IMR-90 (cell line): ENCODE measurements at regions not wholly inside any gene's neighbourhood (a gene's known extent, or its start where the extent isn't known, plus 50 kb on each side); places are given as distances from the start of the nearest gene placed in this dataset.

Experiments used
- ATAC-seq: fragments of 200-7000 bp; cut with Tn5 transposase; 2 replicates; pipeline ENCODE4 v1.9.1; 2020; ENCODE audit warnings: low read depth, mild to moderate bottlenecking, moderate library complexity
- BruUV-seq: library from RNA; stranded (reverse); fragments of 400-500 nt; replicated peaks from 2 replicates; lab custom pipeline; 2021; lab: Mats Ljungman, UMichigan
- CTCF ChIA-PET: fragments of 300-600 bp; formaldehyde crosslinking; extraction: SDS; loops from one replicate; lab custom pipeline; 2021; ENCODE audit warnings: antibody characterized with exemption; lab: Yijun Ruan, JAX
- POLR2A ChIA-PET: fragments of 300-600 bp; sonication (Branson Sonifier 250); formaldehyde crosslinking; loops from one replicate; lab custom pipeline; 2022; ENCODE audit warnings: antibody characterized with exemption; ENCODE audit not compliant: unreplicated experiment; lab: Charles Lee
- DNase-seq: peaks from one replicate; pipeline ENCODE4 v3.0.0; 2013
- H2AFZ ChIP-seq: replicated peaks from 2 replicates; pipeline ENCODE3; 2013; ENCODE audit warnings: low read length, mild to moderate bottlenecking; ENCODE audit not compliant: poor library complexity
- H2AK5ac ChIP-seq: 2 replicates; pipeline ENCODE4 v1.6.1; 2013; ENCODE audit warnings: low read depth, low read length, inconsistent platforms
- H2AK9ac ChIP-seq: replicated peaks from 2 replicates; pipeline ENCODE3; 2013; ENCODE audit warnings: mild to moderate bottlenecking, low read depth, low read length, moderate library complexity; ENCODE audit not compliant: poor library complexity
- H2BK120ac ChIP-seq: 2 replicates; pipeline ENCODE4 v1.6.1; 2013; ENCODE audit warnings: low read depth, low read length, inconsistent platforms
- H2BK15ac ChIP-seq: 3 replicates; pipeline ENCODE4 v1.6.1; 2013; ENCODE audit warnings: low read depth, low read length, inconsistent platforms
- H2BK20ac ChIP-seq: 2 replicates; pipeline ENCODE4 v1.6.1; 2013; ENCODE audit warnings: low read depth, mild to moderate bottlenecking, inconsistent platforms, low read length, moderate library complexity
- H2BK5ac ChIP-seq: 2 replicates; pipeline ENCODE4 v1.6.1; 2013; ENCODE audit warnings: mild to moderate bottlenecking, low read depth, low read length, inconsistent platforms; ENCODE audit not compliant: poor library complexity, severe bottlenecking
- H3K14ac ChIP-seq: replicated peaks from 2 replicates; pipeline ENCODE4 v1.6.1; 2013; ENCODE audit warnings: low read depth, low read length, inconsistent platforms
- H3K18ac ChIP-seq: 2 replicates; pipeline ENCODE4 v1.6.1; 2013; ENCODE audit warnings: low read depth, low read length, control low read depth
- H3K23ac ChIP-seq: 2 replicates; pipeline ENCODE4 v1.6.1; 2013; ENCODE audit warnings: low read depth, low read length, inconsistent platforms
- H3K27ac ChIP-seq: 2 replicates; pipeline ENCODE4 v1.5.1; 2013; ENCODE audit warnings: mild to moderate bottlenecking, control low read depth, low read length; ENCODE audit not compliant: insufficient read depth
- H3K27me3 ChIP-seq: 2 replicates; pipeline ENCODE4 v1.6.1; 2013; ENCODE audit warnings: low read length; ENCODE audit not compliant: control insufficient read depth, insufficient read depth
- H3K36me3 ChIP-seq: 2 replicates; pipeline ENCODE4 v1.6.1; 2013; ENCODE audit warnings: low read length, mixed read lengths; ENCODE audit not compliant: control insufficient read depth, insufficient read depth
- H3K4ac ChIP-seq: 2 replicates; pipeline ENCODE4 v1.6.1; 2013; ENCODE audit warnings: low read depth, low read length, inconsistent platforms
- H3K4me1 ChIP-seq: 2 replicates; pipeline ENCODE4 v1.6.1; 2013; ENCODE audit warnings: low read length, mixed read lengths; ENCODE audit not compliant: control insufficient read depth, insufficient read depth
- H3K4me2 ChIP-seq: 2 replicates; pipeline ENCODE4 v1.6.1; 2013; ENCODE audit warnings: low read depth, mild to moderate bottlenecking, control low read depth, low read length, moderate library complexity
- H3K4me3 ChIP-seq: 2 replicates; pipeline ENCODE4 v1.5.1; 2013; ENCODE audit warnings: low read depth, mild to moderate bottlenecking, control low read depth, low read length, moderate library complexity; ENCODE audit not compliant: insufficient read depth
- H3K56ac ChIP-seq: 2 replicates; pipeline ENCODE4 v1.6.1; 2013; ENCODE audit warnings: low read length, inconsistent platforms; ENCODE audit not compliant: insufficient read depth; ENCODE audit errors: extremely low read depth
- H3K79me1 ChIP-seq, 2 experiments: 2 replicates each; pipeline ENCODE4 v1.6.1; 2013; ENCODE audit warnings: low read length in 2 of 2, inconsistent platforms in 1 of 2, low read depth in 1 of 2
- H3K9ac ChIP-seq: 2 replicates; pipeline ENCODE4 v1.6.1; 2013; ENCODE audit warnings: low read depth, low read length, control low read depth
- H3K9me1 ChIP-seq: 2 replicates; pipeline ENCODE4 v1.6.1; 2013; ENCODE audit warnings: low read length, inconsistent platforms; ENCODE audit not compliant: insufficient read depth
- H3K9me3 ChIP-seq: 2 replicates; pipeline ENCODE4 v1.6.1; 2013; ENCODE audit warnings: low read length; ENCODE audit not compliant: control insufficient read depth, insufficient read depth
- H4K20me1 ChIP-seq: 2 replicates; pipeline ENCODE4 v1.6.1; 2013; ENCODE audit warnings: low read length, inconsistent platforms; ENCODE audit not compliant: insufficient read depth
- H4K5ac ChIP-seq: 2 replicates; pipeline ENCODE4 v1.6.1; 2013; ENCODE audit warnings: mild to moderate bottlenecking, low read depth, low read length, control low read depth
- H4K8ac ChIP-seq, 2 experiments: 2 replicates each; pipeline ENCODE4 v1.6.1; 2013; ENCODE audit warnings: low read depth in 2 of 2, low read length in 2 of 2, control low read depth in 1 of 2, inconsistent platforms in 1 of 2
- H4K91ac ChIP-seq: 2 replicates; pipeline ENCODE4 v1.6.1; 2013; ENCODE audit warnings: low read depth, low read length, inconsistent platforms; ENCODE audit not compliant: insufficient read depth
- CHD1 ChIP-seq: IDR thresholded peaks from 2 replicates; pipeline ENCODE4 v1.6.1; 2012; ENCODE audit warnings: low read depth, low read length, improper control_type of control experiment
- FOS ChIP-seq: fragments of 150-350 bp; IDR thresholded peaks from 2 replicates; pipeline ENCODE4 v1.6.1; 2016; ENCODE audit warnings: low read depth, low read length
- MAZ ChIP-seq: IDR thresholded peaks from 2 replicates; pipeline ENCODE4 v1.6.1; 2012; ENCODE audit warnings: low read depth, mild to moderate bottlenecking, low read length, improper control_type of control experiment, moderate library complexity, borderline replicate concordance
- RCOR1 ChIP-seq: IDR thresholded peaks from 2 replicates; pipeline ENCODE4 v1.6.1; 2012; ENCODE audit warnings: mild to moderate bottlenecking, low read length, improper control_type of control experiment; ENCODE audit not compliant: insufficient replicate concordance
- RFX5 ChIP-seq: IDR thresholded peaks from 2 replicates; pipeline ENCODE4 v1.8.0; 2012; ENCODE audit warnings: low read depth, mild to moderate bottlenecking, low read length, moderate library complexity
- SMC3 ChIP-seq: fragments of 150-350 bp; IDR thresholded peaks from 2 replicates; pipeline ENCODE4 v1.6.1; 2016; ENCODE audit warnings: low read depth, mild to moderate bottlenecking, antibody characterized with exemption, low read length, moderate library complexity
- WGBS, 2 experiments: methylation state at CpG; one replicate each; pipeline versions ENCODE4 v1.1.5 to v1.1.7; 2013; ENCODE audit warnings: missing lambda C conversion rate in 2 of 2; ENCODE audit not compliant: insufficient read length in 1 of 2; ENCODE audit errors: extremely low coverage in 2 of 2; 5-methylcytosine and 5-hydroxymethylcytosine counted together
- dilution Hi-C: fragments of 300-500 bp; cut with HindIII; formaldehyde crosslinking; loops from one replicate; pipeline ENCODE4 v1.14.3; 2018; ENCODE audit warnings: low sequenced_read_pairs; ENCODE audit not compliant: unreplicated experiment
- in situ Hi-C: fragments of 300-500 bp; cut with MboI; formaldehyde crosslinking; loops from 3 replicates; pipeline ENCODE4 v1.14.3; 2019; ENCODE audit warnings: low sequenced_read_pairs, inconsistent platforms, mixed read lengths
- intact Hi-C: fragments of 100-400 bp; cut with micrococcal nuclease; formaldehyde crosslinking; loops from 2 replicates; pipeline ENCODE4 v1.10.0; 2022
- TF ChIP-seq, protein P1 (sequence below): fragments of 150-350 bp; IDR thresholded peaks from 2 replicates; pipeline ENCODE4 v1.6.1; 2017; ENCODE audit warnings: mild to moderate bottlenecking, antibody characterized with exemption, low read length, low read depth

DNA sequence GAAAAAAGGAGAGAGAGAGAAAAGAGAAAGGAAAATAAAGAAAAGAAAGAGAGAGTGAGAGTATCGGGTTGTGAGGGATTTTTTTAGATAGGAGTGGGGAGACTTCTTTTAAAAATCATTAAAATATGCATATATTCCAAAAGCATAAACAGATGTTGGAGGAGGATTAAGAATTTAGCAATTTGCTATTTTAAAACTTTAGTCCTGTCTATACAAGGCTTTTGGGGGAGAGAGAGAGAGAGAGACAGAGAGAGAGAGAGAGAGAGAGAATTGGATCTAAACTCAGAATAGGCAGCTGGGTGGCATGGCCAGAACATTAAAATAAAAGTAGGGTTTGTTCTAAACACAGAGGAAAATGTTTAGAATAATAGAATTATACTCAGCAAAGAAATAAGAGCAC lies 72.1 kb downstream of the SOD2 start:
- no peak overlapping the region; the same call in 1 of the 2 replicates for H3K27ac ChIP-seq
- ATAC-seq (peak; percentile 21; the same call in 1 of the 2 replicates), DNase-seq (no peak)
- peaks cover 8% of the 10 kb centered on the region for H3K9me3 ChIP-seq
- no peaks in the 10 kb centered on the region for H3K27me3 ChIP-seq
- H4K8ac ChIP-seq: no peak overlapping the region
- no peak overlapping the region for H2BK20ac ChIP-seq
- no peak overlapping the region for H3K4me3 ChIP-seq
- H3K4me2 ChIP-seq: no peak overlapping the region; the same call in 1 of the 2 replicates
- no peak overlapping the region for H3K4ac ChIP-seq
- H3K4me1 ChIP-seq: no peaks in the 10 kb centered on the region
- no peak overlapping the region for H3K14ac ChIP-seq
- H3K79me1 ChIP-seq: no peaks in the 10 kb centered on the region
- H3K36me3 ChIP-seq: no peaks in the 10 kb centered on the region
- no peak overlapping the region for H3K9ac ChIP-seq
- no peak overlapping the region for H4K5ac ChIP-seq
- H3K18ac ChIP-seq: no peak overlapping the region
- H4K20me1 ChIP-seq: no peaks in the 10 kb centered on the region
- no peak overlapping the region for H4K91ac ChIP-seq
- H2AK9ac ChIP-seq: no peak overlapping the region
- ChIA-PET CTCF (interaction anchor here (0.5 to 1.1 kb wide), 5 partner anchors 13 to 446 kb away, joined by 3 to 7 read pairs (median 3); no protein-coding TSS in a partner anchor), POLR2A (no interaction called here)
- 94% methylated on average over 1 of the region's 1 CpG; no CpG with 5 or more reads in 1 of the 2 experiments for WGBS, 2 experiments
- H2BK120ac ChIP-seq: no peak overlapping the region
- no peak overlapping the region for H3K56ac ChIP-seq
- H2AK5ac ChIP-seq: no peak overlapping the region
- BruUV-seq: no TSS peak
- in situ Hi-C loops: no loop called here
- dilution Hi-C loops: no loop called here
- H2BK5ac ChIP-seq: no peak overlapping the region
- intact Hi-C loops: no loop called here
- no peak overlapping the region for H2BK15ac ChIP-seq
- H3K23ac ChIP-seq: no peak overlapping the region
- H3K9me1 ChIP-seq: no peaks in the 10 kb centered on the region
- H2AFZ ChIP-seq: no peak overlapping the region
- no peak for TF ChIP-seq RCOR1
- TF ChIP-seq RFX5: no peak
- no peak for TF ChIP-seq MAZ
- no peak for TF ChIP-seq SMC3
- no peak for TF ChIP-seq CHD1
- TF ChIP-seq FOS: no peak
- TF ChIP-seq, protein P1, sequence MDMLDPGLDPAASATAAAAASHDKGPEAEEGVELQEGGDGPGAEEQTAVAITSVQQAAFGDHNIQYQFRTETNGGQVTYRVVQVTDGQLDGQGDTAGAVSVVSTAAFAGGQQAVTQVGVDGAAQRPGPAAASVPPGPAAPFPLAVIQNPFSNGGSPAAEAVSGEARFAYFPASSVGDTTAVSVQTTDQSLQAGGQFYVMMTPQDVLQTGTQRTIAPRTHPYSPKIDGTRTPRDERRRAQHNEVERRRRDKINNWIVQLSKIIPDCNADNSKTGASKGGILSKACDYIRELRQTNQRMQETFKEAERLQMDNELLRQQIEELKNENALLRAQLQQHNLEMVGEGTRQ: no peak
